Progenitor cell of endocrine pancreas (in vitro differentiated cells): ENCODE measurements at regions not wholly inside any gene's neighbourhood (a gene's known extent, or its start where the extent isn't known, plus 50 kb on each side); places are given as distances from the start of the nearest gene placed in this dataset.

Experiments
- DNase-seq: peaks from one replicate; pipeline ENCODE4 v3.0.0; 2021; ENCODE audit warnings: low spot score; ENCODE audit not compliant: unreplicated experiment
- H3K27ac Mint-ChIP-seq: 2 replicates; pipeline ENCODE4 v1.8.0; 2021; ENCODE audit warnings: mild to moderate bottlenecking, moderate library complexity, mixed read lengths
- H3K27me3 Mint-ChIP-seq: 2 replicates; pipeline ENCODE4 v1.8.0; 2021; ENCODE audit warnings: mixed read lengths
- H3K36me3 Mint-ChIP-seq: 2 replicates; pipeline ENCODE4 v1.8.0; 2022; ENCODE audit warnings: mixed read lengths; ENCODE audit not compliant: insufficient read depth
- H3K4me1 Mint-ChIP-seq: 2 replicates; pipeline ENCODE4 v1.8.0; 2021; ENCODE audit warnings: low read depth, mixed read lengths
- H3K4me3 Mint-ChIP-seq: 2 replicates; pipeline ENCODE4 v1.8.0; 2021; ENCODE audit warnings: low read depth, mild to moderate bottlenecking, moderate library complexity, mixed read lengths
- H3K9me3 Mint-ChIP-seq: 2 replicates; pipeline ENCODE4 v1.8.0; 2021; ENCODE audit warnings: low read depth, mixed read lengths
- CTCF ChIP-seq: fragments of 200-600 bp; sonication (generic); IDR thresholded peaks from one replicate; pipeline ENCODE4 v1.5.0; 2021; ENCODE audit warnings: antibody characterized with exemption, mild to moderate bottlenecking; ENCODE audit not compliant: unreplicated experiment

GRCh38 chr2:134078354-134078753, 175.5 kb upstream of the MGAT5 start:
- no peaks in the 10 kb centered on the region for H3K36me3 Mint-ChIP-seq
- peak overlapping the region; percentile 93 for H3K27ac Mint-ChIP-seq
- no peak overlapping the region for H3K4me3 Mint-ChIP-seq
- H3K9me3 Mint-ChIP-seq = no peaks in the 10 kb centered on the region
- H3K27me3 Mint-ChIP-seq = peaks cover 37% of the 10 kb centered on the region
- no peak for TF ChIP-seq CTCF
- H3K4me1 Mint-ChIP-seq = no peaks in the 10 kb centered on the region
- no peak for DNase-seq

GRCh38 chr2:134079373-134079772, 174.5 kb upstream of the MGAT5 start:
- H3K4me1 Mint-ChIP-seq = no peaks in the 10 kb centered on the region
- no peaks in the 10 kb centered on the region for H3K36me3 Mint-ChIP-seq
- no peak overlapping the region for H3K4me3 Mint-ChIP-seq
- DNase-seq = no peak
- TF ChIP-seq CTCF = no peak
- H3K27me3 Mint-ChIP-seq = peaks cover 35% of the 10 kb centered on the region
- no peak overlapping the region for H3K27ac Mint-ChIP-seq
- no peaks in the 10 kb centered on the region for H3K9me3 Mint-ChIP-seq

GRCh38 chr2:134080386-134081089, 173.3 kb upstream of the MGAT5 start:
- Mint-ChIP-seq H3K4me1 (no peaks in the 10 kb centered on the region), H3K9me3 (no peaks in the 10 kb centered on the region), H3K36me3 (no peaks in the 10 kb centered on the region), H3K4me3 (no peak overlapping the region), H3K27me3 (peaks cover 33% of the 10 kb centered on the region), H3K27ac (no peak overlapping the region)
- DNase-seq = no peak
- no peak for TF ChIP-seq CTCF

- no peak overlapping the region for H3K27ac Mint-ChIP-seq
- no peak for DNase-seq
- H3K4me1 Mint-ChIP-seq = peaks cover 2% of the 10 kb centered on the region
- no peaks in the 10 kb centered on the region for H3K36me3 Mint-ChIP-seq
- no peaks in the 10 kb centered on the region for H3K9me3 Mint-ChIP-seq
- TF ChIP-seq CTCF = no peak
- peaks cover 30% of the 10 kb centered on the region for H3K27me3 Mint-ChIP-seq
- H3K4me3 Mint-ChIP-seq = no peak overlapping the region
Measured at GRCh38 chr2:134081238-134081938, 172.5 kb upstream of the MGAT5 start.

- Mint-ChIP-seq H3K4me1 (peaks cover 16% of the 10 kb centered on the region), H3K27ac (no peak overlapping the region)
- no peak for DNase-seq
Measured at GRCh38 chr2:134083548-134083947, 170.3 kb upstream of the MGAT5 start.

More at GRCh38 chr2:134083548-134083947, 170.3 kb upstream of the MGAT5 start:
- no peaks in the 10 kb centered on the region for H3K36me3 Mint-ChIP-seq
- no peak overlapping the region for H3K4me3 Mint-ChIP-seq
- no peaks in the 10 kb centered on the region for H3K9me3 Mint-ChIP-seq
- no peak for TF ChIP-seq CTCF
- H3K27me3 Mint-ChIP-seq = peaks cover 23% of the 10 kb centered on the region
